CD8-positive, alpha-beta memory T cell (primary cell): ENCODE measurements at regions not wholly inside any gene's neighbourhood (a gene's known extent, or its start where the extent isn't known, plus 50 kb on each side); places are given as distances from the start of the nearest gene placed in this dataset.

Experiments used
- CTCF ChIA-PET: fragments of 350-600 bp; sonication (Branson Sonifier 250); formaldehyde crosslinking; loops from one replicate; lab custom pipeline; 2021; ENCODE audit warnings: antibody characterized with exemption; lab: Charles Lee
- POLR2A ChIA-PET: fragments of 350-600 bp; sonication (Branson Sonifier 250); formaldehyde crosslinking; loops from one replicate; lab custom pipeline; 2021; ENCODE audit warnings: antibody characterized with exemption; lab: Charles Lee
- DNase-seq, 5 donors: peaks; one replicate each; pipeline versions ENCODE4 v3.0.0 to v3.0.0-alpha.2; 2020 to 2022; ENCODE audit warnings: mixed read lengths in 1 of 5
- H3K27ac ChIP-seq: one replicate; pipeline ENCODE4 v1.7.0; 2013; ENCODE audit warnings: low read depth, mild to moderate bottlenecking, low read length, moderate library complexity
- H3K27me3 ChIP-seq: 2 replicates; pipeline ENCODE4 v1.7.0; 2013; ENCODE audit warnings: low read length, mild to moderate bottlenecking; ENCODE audit not compliant: insufficient read depth, poor library complexity, severe bottlenecking
- H3K36me3 ChIP-seq: 2 replicates; pipeline ENCODE4 v1.7.0; 2013; ENCODE audit warnings: mild to moderate bottlenecking, low read length, moderate library complexity; ENCODE audit not compliant: insufficient read depth
- H3K4me1 ChIP-seq: 2 replicates; pipeline ENCODE4 v1.7.0; 2013; ENCODE audit warnings: mild to moderate bottlenecking, low read length, moderate library complexity; ENCODE audit not compliant: insufficient read depth
- H3K4me3 ChIP-seq: 2 replicates; pipeline ENCODE4 v1.7.0; 2013; ENCODE audit warnings: mild to moderate bottlenecking, low read length
- H3K9me3 ChIP-seq: 2 replicates; pipeline ENCODE4 v1.7.0; 2013; ENCODE audit warnings: mild to moderate bottlenecking, low read length
- H3K27ac Mint-ChIP-seq, 8 donors: one replicate each; pipeline ENCODE4 v1.8.0; 2020 to 2021; ENCODE audit warnings: mixed read lengths in 8 of 8, mild to moderate bottlenecking in 6 of 8, inconsistent platforms in 3 of 8, moderate library complexity in 3 of 8
- H3K27me3 Mint-ChIP-seq, 2 donors: one replicate each; pipeline ENCODE4 v1.8.0; 2020 to 2021; ENCODE audit warnings: mixed read lengths in 2 of 2, mild to moderate bottlenecking in 1 of 2, moderate library complexity in 1 of 2
- H3K36me3 Mint-ChIP-seq, 3 donors: one replicate each; pipeline ENCODE4 v1.8.0; 2020 to 2021; ENCODE audit warnings: mixed read lengths in 3 of 3, inconsistent platforms in 1 of 3, mild to moderate bottlenecking in 1 of 3
- H3K4me1 Mint-ChIP-seq, 3 donors: one replicate each; pipeline ENCODE4 v1.8.0; 2020 to 2021; ENCODE audit warnings: mixed read lengths in 3 of 3, inconsistent platforms in 1 of 3, mild to moderate bottlenecking in 1 of 3
- H3K4me3 Mint-ChIP-seq, 7 donors: one replicate each; pipeline ENCODE4 v1.8.0; 2020 to 2021; ENCODE audit warnings: mixed read lengths in 7 of 7, mild to moderate bottlenecking in 6 of 7, moderate library complexity in 4 of 7, inconsistent platforms in 2 of 7
- H3K9me3 Mint-ChIP-seq, 5 donors: one replicate each; pipeline ENCODE4 v1.8.0; 2020 to 2022; ENCODE audit warnings: mixed read lengths in 5 of 5, mild to moderate bottlenecking in 3 of 5, moderate library complexity in 2 of 5, inconsistent platforms in 1 of 5

DNA sequence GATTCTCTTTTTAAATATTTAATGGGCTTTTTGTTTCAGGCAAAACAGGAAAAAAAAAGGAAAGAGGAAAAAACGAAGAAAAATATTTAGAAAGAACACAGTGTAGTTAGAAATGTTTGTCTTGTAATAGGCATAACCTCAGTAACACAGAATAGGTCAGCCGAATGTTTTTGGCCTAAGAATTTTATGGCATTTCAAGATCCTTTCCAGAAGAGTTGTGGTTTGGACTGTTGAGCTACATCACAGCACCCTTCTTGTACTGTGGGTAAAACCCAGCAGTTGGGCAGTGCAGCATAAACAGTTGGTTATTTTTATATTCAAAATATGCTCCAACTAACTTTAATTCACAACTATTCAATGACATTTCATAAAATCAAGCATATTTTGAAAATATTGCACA lies 474.4 kb upstream of the AGTR1 start:
- no peaks in the 10 kb centered on the region for H3K4me1 ChIP-seq
- CTCF ChIA-PET: no interaction called here

DNA sequence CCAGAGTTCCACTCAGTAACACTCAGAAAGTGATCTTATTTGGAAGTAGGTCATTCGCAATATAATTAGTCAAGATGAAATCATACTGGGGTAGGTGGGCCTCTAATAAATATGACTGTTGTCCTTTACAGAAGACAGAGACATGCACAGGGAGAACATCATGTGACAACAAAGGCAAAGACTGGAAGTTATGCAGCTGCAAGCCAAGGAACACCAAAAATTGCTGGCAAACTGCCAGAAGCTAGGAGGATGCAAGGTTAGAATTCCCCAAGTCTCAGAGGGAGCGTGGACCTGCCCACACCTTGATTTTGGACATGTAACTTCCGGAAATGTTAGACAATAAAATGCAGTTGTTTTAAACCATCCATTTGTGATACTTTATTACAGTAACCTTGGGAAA lies 471.5 kb upstream of the AGTR1 start:
- Mint-ChIP-seq H3K4me1 (no peaks in the 10 kb centered on the region), H3K36me3 (no peaks in the 10 kb centered on the region), H3K9me3 (peaks cover 0 to 8% (median 3%) of the 10 kb centered on the region in 5 donors), H3K4me3 (no peak overlapping the region), H3K27ac (no peak overlapping the region), H3K27me3 (no peaks in the 10 kb centered on the region)
- DNase-seq: no peak
- no peaks in the 10 kb centered on the region for H3K27me3 ChIP-seq
- no peak overlapping the region for H3K4me3 ChIP-seq
- no peak overlapping the region for H3K27ac ChIP-seq
- H3K4me1 ChIP-seq: no peaks in the 10 kb centered on the region
- H3K36me3 ChIP-seq: no peaks in the 10 kb centered on the region
- ChIA-PET POLR2A (no interaction called here), CTCF (no interaction called here)
- H3K9me3 ChIP-seq: no peaks in the 10 kb centered on the region

More for the DNA sequence above, 474.4 kb upstream of the AGTR1 start:
- H3K9me3 ChIP-seq: no peaks in the 10 kb centered on the region
- no peak overlapping the region for H3K27ac Mint-ChIP-seq
- no peaks in the 10 kb centered on the region for H3K36me3 ChIP-seq
- H3K36me3 Mint-ChIP-seq: no peaks in the 10 kb centered on the region
- DNase-seq: no peak
- no peak overlapping the region for H3K27ac ChIP-seq
- peaks cover 0 to 3% (median 0%) of the 10 kb centered on the region in 5 donors for H3K9me3 Mint-ChIP-seq
- no peaks in the 10 kb centered on the region for H3K27me3 ChIP-seq
- POLR2A ChIA-PET: no interaction called here
- no peaks in the 10 kb centered on the region for H3K4me1 Mint-ChIP-seq
- no peak overlapping the region for H3K4me3 Mint-ChIP-seq
- H3K4me3 ChIP-seq: no peak overlapping the region
- no peaks in the 10 kb centered on the region for H3K27me3 Mint-ChIP-seq

DNA sequence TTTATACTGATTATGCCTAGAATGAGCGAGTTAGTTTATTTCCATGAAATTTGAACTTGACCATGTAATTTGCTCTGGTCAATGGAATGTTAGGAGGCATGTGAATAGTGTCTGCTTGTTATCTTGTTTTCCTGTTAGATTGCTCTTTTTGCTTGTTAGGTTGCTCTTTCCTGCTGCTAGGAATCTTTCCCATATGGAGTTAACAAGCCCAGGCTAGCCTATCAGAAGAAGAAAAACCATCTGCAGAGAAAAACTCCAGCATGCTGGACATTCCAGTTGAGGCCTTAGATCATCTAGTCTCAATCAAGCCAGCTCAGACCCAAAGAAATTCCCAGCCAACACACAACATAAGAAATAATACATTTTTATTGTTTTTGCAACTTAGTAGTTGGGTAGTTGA lies 470.2 kb upstream of the AGTR1 start:
- Histone ChIP-seq H3K27ac (no peak overlapping the region), H3K4me3 (no peak overlapping the region), H3K27me3 (no peaks in the 10 kb centered on the region), H3K4me1 (no peaks in the 10 kb centered on the region), H3K9me3 (no peaks in the 10 kb centered on the region), H3K36me3 (no peaks in the 10 kb centered on the region)
- ChIA-PET POLR2A (no interaction called here), CTCF (no interaction called here)
- H3K9me3 Mint-ChIP-seq: peaks cover 0 to 8% (median 3%) of the 10 kb centered on the region in 5 donors
- no peak overlapping the region for H3K4me3 Mint-ChIP-seq
- no peaks in the 10 kb centered on the region for H3K4me1 Mint-ChIP-seq
- H3K27me3 Mint-ChIP-seq: no peaks in the 10 kb centered on the region
- DNase-seq: no peak
- no peak overlapping the region for H3K27ac Mint-ChIP-seq
- no peaks in the 10 kb centered on the region for H3K36me3 Mint-ChIP-seq

- no peak overlapping the region for H3K4me3 Mint-ChIP-seq
- DNase-seq: no peak
- POLR2A ChIA-PET: no interaction called here
- Histone ChIP-seq H3K27ac (no peak overlapping the region), H3K36me3 (no peaks in the 10 kb centered on the region), H3K4me1 (no peaks in the 10 kb centered on the region), H3K27me3 (no peaks in the 10 kb centered on the region), H3K9me3 (no peaks in the 10 kb centered on the region), H3K4me3 (no peak overlapping the region)
- no peak overlapping the region for H3K27ac Mint-ChIP-seq
- H3K27me3 Mint-ChIP-seq: no peaks in the 10 kb centered on the region
- H3K4me1 Mint-ChIP-seq: no peaks in the 10 kb centered on the region
- peaks cover 0 to 8% (median 3%) of the 10 kb centered on the region in 5 donors for H3K9me3 Mint-ChIP-seq
- no peaks in the 10 kb centered on the region for H3K36me3 Mint-ChIP-seq
- CTCF ChIA-PET: no interaction called here
These were observed 468.6 kb upstream of the AGTR1 start for GRCh38 chr3:148229107-148229506.

DNA sequence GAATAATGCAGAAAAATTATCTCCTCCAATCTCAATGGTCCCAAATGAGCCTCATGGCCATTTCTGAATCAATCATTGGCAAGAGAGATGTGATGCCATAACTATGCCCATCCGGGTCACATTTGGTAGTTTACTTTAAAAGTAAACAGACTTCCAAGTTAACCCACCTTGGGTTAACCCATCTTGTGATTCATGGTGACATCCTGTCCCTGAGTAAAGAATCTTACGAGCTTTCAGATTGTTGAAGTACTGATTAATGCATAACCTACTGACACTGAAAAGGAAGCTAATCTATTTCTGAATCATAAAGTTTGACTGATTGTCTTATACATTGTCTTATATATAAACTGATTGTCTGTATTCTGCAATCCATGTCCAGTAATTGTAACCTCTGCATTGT lies 467.2 kb upstream of the AGTR1 start:
- Mint-ChIP-seq H3K27ac (no peak overlapping the region), H3K4me3 (no peak overlapping the region), H3K4me1 (no peaks in the 10 kb centered on the region), H3K9me3 (peaks cover 0 to 8% (median 3%) of the 10 kb centered on the region in 5 donors), H3K36me3 (no peaks in the 10 kb centered on the region), H3K27me3 (no peaks in the 10 kb centered on the region)
- Histone ChIP-seq H3K4me3 (no peak overlapping the region), H3K27ac (no peak overlapping the region), H3K36me3 (no peaks in the 10 kb centered on the region), H3K9me3 (no peaks in the 10 kb centered on the region), H3K4me1 (no peaks in the 10 kb centered on the region), H3K27me3 (no peaks in the 10 kb centered on the region)
- no peak for DNase-seq
- ChIA-PET CTCF (interaction anchor here (1.6 kb wide), 1 partner anchor 13 kb away, joined by 3 read pairs; no protein-coding TSS in a partner anchor), POLR2A (no interaction called here)

DNA sequence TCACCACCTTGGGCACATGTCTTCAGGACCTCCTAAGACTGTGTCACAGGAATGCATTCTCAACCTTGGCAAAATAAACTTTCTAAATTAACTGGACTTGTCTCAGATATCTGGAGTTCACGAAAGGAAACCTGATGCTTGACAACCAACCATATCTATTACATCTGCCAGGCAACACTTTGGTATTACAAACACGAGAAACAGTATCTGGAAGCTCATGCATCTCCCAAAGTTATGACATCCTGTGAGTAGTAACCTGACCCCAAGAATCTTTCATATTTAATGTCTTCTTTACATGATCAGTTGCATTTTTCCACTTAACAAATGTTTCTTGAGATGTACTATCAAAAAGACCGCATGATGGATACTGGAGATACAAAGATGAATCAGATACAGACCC lies 465.3 kb upstream of the AGTR1 start:
- no peak for DNase-seq
- no peaks in the 10 kb centered on the region for H3K27me3 Mint-ChIP-seq
- H3K9me3 Mint-ChIP-seq: peaks cover 0 to 8% (median 3%) of the 10 kb centered on the region in 5 donors
- Histone ChIP-seq H3K27me3 (no peaks in the 10 kb centered on the region), H3K27ac (no peak overlapping the region), H3K4me3 (no peak overlapping the region), H3K9me3 (no peaks in the 10 kb centered on the region), H3K4me1 (no peaks in the 10 kb centered on the region), H3K36me3 (no peaks in the 10 kb centered on the region)
- H3K27ac Mint-ChIP-seq: no peak overlapping the region
- H3K4me3 Mint-ChIP-seq: no peak overlapping the region
- CTCF ChIA-PET: no interaction called here
- no peaks in the 10 kb centered on the region for H3K4me1 Mint-ChIP-seq
- H3K36me3 Mint-ChIP-seq: no peaks in the 10 kb centered on the region
- POLR2A ChIA-PET: no interaction called here

DNA sequence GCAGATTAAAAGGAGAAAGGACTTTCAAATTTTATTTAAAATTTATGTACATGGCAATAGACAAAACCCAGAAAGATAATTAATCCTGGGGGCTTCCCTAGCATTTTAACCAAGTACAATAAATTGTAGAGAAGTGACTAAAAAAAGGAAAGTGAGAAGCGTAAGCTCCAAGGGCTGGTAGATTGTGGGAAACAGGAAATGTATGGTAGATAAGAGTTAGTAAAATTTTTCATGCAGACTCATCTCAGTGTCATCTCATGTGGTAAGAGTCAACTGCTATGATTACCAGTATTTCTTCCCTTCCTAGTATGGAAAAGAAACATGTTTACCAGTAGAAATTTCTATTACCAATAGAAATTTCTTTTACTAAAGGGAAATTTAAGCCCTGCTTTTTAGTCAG lies 464.3 kb upstream of the AGTR1 start:
- Mint-ChIP-seq H3K9me3 (peaks cover 0 to 8% (median 0%) of the 10 kb centered on the region in 5 donors), H3K36me3 (no peaks in the 10 kb centered on the region), H3K27me3 (no peaks in the 10 kb centered on the region), H3K4me3 (no peak overlapping the region), H3K27ac (no peak overlapping the region), H3K4me1 (no peaks in the 10 kb centered on the region)
- Histone ChIP-seq H3K36me3 (no peaks in the 10 kb centered on the region), H3K27me3 (no peaks in the 10 kb centered on the region), H3K9me3 (no peaks in the 10 kb centered on the region), H3K4me3 (no peak overlapping the region), H3K27ac (no peak overlapping the region), H3K4me1 (no peaks in the 10 kb centered on the region)
- DNase-seq: no peak
- ChIA-PET POLR2A (no interaction called here), CTCF (no interaction called here)

DNA sequence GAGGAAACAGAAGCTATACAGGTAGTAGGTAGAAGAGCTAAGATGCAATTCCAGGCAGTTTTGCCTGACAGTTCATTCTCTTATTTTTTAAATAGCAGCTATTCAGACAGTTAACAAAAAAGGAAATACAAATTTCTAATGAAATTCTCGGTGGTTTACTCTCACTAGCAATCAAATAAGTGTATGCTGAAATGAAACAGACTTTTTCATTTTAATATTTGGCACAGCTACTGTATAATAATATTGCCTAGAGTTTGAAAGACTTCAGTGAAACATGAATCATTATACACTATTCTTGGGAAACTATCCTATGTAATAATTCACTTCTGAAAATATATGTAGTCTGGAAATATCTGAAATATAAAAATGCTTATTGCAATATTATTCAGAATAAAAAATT lies 463.2 kb upstream of the AGTR1 start:
- Histone ChIP-seq H3K9me3 (no peaks in the 10 kb centered on the region), H3K4me3 (no peak overlapping the region), H3K27me3 (no peaks in the 10 kb centered on the region), H3K4me1 (no peaks in the 10 kb centered on the region), H3K27ac (no peak overlapping the region), H3K36me3 (no peaks in the 10 kb centered on the region)
- Mint-ChIP-seq H3K9me3 (peaks cover 0 to 8% (median 0%) of the 10 kb centered on the region in 5 donors), H3K4me3 (no peak overlapping the region), H3K4me1 (no peaks in the 10 kb centered on the region), H3K27ac (no peak overlapping the region), H3K27me3 (no peaks in the 10 kb centered on the region), H3K36me3 (no peaks in the 10 kb centered on the region)
- DNase-seq: no peak
- POLR2A ChIA-PET: no interaction called here
- CTCF ChIA-PET: no interaction called here

GRCh38 chr3:148235566-148235965 lies 462.1 kb upstream of the AGTR1 start:
- H3K36me3 Mint-ChIP-seq: no peaks in the 10 kb centered on the region
- no peak overlapping the region for H3K27ac Mint-ChIP-seq
- ChIA-PET POLR2A (no interaction called here), CTCF (no interaction called here)
- H3K27me3 Mint-ChIP-seq: no peaks in the 10 kb centered on the region
- no peaks in the 10 kb centered on the region for H3K4me1 ChIP-seq
- no peak for DNase-seq
- peaks cover 0 to 3% (median 0%) of the 10 kb centered on the region in 5 donors for H3K9me3 Mint-ChIP-seq
- no peak overlapping the region for H3K4me3 ChIP-seq
- H3K9me3 ChIP-seq: no peaks in the 10 kb centered on the region
- no peaks in the 10 kb centered on the region for H3K4me1 Mint-ChIP-seq
- H3K4me3 Mint-ChIP-seq: no peak overlapping the region
- no peak overlapping the region for H3K27ac ChIP-seq
- no peaks in the 10 kb centered on the region for H3K27me3 ChIP-seq
- H3K36me3 ChIP-seq: no peaks in the 10 kb centered on the region
